ENCODE measurements at regions not wholly inside any gene's neighbourhood (a gene's known extent, or its start where the extent isn't known, plus 50 kb on each side); places are given as distances from the start of the nearest gene placed in this dataset.

GRCh38 chr5:119810217-119810616 lies 180.9 kb downstream of the FAM170A start:
- no peak for TF ChIP-seq CTCF (conservative IDR thresholded peaks at IDR 0.05; ENCODE audit: low read depth, low read length)
- TF ChIP-seq BHLHE40 (IDR thresholded peaks at IDR 0.05; ENCODE audit: low read depth, low read length), result no peak
- no peak for TF ChIP-seq MXI1 (IDR thresholded peaks at IDR 0.05; ENCODE audit: borderline replicate concordance, low read depth, low read length)
- TF ChIP-seq FOS (IDR thresholded peaks at IDR 0.05; ENCODE audit: low read depth, low read length), result no peak
- no peak for TF ChIP-seq POLR2A (IDR thresholded peaks at IDR 0.05; ENCODE audit: low read depth, low read length)
- no peak for TF ChIP-seq MAFK (IDR thresholded peaks at IDR 0.05; ENCODE audit: low read depth, low read length)
- TF ChIP-seq MAZ (IDR thresholded peaks at IDR 0.05; ENCODE audit: borderline replicate concordance, low read depth, low read length), result no peak
- TF ChIP-seq ELK1 (IDR thresholded peaks at IDR 0.05; ENCODE audit: borderline replicate concordance, low read depth, low read length), result no peak
- TF ChIP-seq SMC3 (IDR thresholded peaks at IDR 0.05; ENCODE audit: low read depth, low read length), result no peak
- no peak for TF ChIP-seq CHD1 (IDR thresholded peaks at IDR 0.05; ENCODE audit: low read depth, low read length)
- TF ChIP-seq RAD21 (IDR thresholded peaks at IDR 0.05; ENCODE audit: low read length), result no peak
- no peak for TF ChIP-seq RFX5 (IDR thresholded peaks at IDR 0.05; ENCODE audit: low read depth, low read length)
- no peak for TF ChIP-seq RCOR1 (IDR thresholded peaks at IDR 0.05; ENCODE audit: insufficient replicate concordance, low read length)
